Glomerular visceral epithelial cell (primary cell): ENCODE measurements at regions not wholly inside any gene's neighbourhood (a gene's known extent, or its start where the extent isn't known, plus 50 kb on each side); places are given as distances from the start of the nearest gene placed in this dataset.
A peak's percentile ranks its signal among the peaks of the same experiment; 100 is the strongest.
"Not testable (repeated sequence)": the region's sequence is repeated elsewhere in the genome, so short reads cannot be mapped to it uniquely, and the experiment has no call there.

ENCODE experiments used
- DNase-seq: peaks from one replicate; pipeline ENCODE4 v3.0.0-alpha.2; 2016; ENCODE audit errors: extremely low spot score

DNA sequence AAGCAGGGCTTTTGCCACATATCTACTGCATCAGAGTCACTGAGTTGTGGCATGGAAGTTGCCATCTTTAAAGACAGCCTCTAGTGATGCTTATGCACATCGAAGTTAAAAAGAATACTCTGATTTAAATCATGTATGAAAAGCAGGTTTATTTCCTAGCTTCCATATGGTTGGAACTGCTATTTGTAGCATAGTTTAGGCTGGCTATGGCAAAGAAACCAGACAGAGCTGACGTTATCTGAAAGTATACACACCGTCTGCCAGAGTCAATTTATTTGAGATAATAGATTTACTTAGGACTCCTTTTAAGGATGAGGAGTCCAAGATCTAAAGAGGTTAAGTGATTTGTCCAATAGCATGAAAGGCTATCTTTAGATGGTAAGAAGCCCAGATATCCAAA lies 536.9 kb upstream of the ADGRL4 start:
- no peak for DNase-seq

DNA sequence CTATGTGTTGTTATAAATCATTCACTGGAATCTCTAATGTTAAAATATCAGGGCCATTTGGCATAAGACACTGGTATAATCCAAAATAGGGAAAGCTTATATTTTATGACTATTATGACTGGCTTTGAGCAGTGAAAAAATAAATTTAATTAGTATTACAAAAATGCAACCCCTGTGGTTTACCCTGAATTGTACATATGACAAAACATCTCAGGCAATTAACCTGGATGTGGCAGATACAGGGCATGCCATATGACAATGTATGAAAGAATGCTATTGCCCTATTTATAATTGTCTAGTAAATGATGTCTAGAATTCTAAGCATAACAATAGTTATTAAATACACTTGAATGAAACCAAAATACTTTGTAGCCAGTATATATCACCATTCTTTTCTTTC lies 532.5 kb upstream of the ADGRL4 start:
- no peak for DNase-seq

DNA sequence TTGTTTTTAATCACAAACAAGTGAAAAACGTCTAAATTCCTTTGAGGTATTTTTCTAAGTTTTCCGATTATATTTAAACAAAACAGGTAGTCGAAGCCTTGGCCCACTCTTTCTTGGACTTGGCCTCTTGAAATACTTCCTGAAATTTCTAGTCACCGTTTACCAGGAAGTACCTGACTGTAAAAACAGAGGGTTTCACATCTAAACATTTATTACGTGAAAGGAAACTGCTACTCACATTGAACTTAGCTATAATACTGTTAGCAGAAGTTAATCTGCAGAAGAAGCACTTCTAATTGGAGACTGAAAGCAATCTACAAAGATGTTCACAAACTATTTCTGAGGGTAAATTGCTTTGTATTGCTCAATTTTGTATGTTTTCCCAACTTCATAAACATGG lies 526.0 kb upstream of the ADGRL4 start:
- no peak for DNase-seq

DNA sequence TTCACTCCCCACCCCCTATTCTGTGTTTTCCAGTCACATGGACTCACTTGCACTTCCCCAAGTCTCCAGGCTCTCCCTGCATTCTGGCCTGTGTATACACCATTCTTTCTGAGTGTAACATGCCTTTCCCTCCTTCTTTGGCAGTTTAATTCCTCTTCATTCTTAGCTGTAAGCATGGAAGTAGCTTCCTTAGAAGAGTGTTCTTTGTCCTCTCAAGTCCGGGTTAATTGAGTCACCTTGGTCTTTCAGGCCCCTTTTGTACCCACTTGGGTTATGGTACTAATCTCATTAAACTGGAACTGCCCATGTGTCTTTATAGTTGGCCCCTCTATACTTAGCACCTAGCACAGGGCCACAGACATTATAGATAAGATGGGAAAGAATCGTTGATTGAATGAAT lies 525.3 kb upstream of the ADGRL4 start:
- no peak for DNase-seq

DNA sequence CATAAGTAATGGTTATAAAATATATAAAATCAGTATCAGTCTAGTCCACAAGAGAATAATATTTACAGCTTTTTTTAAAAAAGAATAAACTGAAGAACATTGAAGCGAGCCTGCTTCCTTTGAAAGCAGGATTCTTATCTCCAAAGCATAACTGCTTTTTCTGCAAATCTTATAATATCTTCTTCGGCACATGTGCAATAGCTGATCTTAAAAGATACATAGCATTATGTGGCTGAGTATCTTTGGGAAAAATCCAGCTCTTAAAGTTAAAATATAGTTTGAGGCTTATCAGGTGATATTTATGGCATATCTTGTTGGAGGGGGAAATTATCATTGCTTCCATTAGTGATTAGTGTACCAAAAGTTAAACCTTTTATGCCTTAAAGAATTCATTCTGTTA lies 523.9 kb upstream of the ADGRL4 start:
- DNase-seq, result no peak

DNA sequence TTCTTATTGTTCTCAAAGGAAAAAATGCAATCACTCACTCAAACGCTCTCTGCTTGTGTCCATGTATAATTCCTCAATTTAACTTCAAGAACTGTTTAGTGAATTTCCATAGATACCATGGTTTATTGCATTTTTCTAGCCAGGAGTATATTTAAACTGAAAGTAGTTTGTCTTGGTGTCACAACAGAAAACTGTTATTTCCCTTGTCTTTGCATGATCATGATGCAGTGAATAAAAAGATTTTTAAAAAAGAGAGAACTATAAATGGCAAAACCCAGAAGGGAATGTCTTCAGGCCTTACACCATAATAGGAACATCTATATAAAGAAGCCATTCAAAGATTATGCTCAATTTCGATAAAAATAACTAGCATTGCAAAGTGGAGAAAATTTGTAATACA lies 523.5 kb upstream of the ADGRL4 start:
- no peak for DNase-seq

DNA sequence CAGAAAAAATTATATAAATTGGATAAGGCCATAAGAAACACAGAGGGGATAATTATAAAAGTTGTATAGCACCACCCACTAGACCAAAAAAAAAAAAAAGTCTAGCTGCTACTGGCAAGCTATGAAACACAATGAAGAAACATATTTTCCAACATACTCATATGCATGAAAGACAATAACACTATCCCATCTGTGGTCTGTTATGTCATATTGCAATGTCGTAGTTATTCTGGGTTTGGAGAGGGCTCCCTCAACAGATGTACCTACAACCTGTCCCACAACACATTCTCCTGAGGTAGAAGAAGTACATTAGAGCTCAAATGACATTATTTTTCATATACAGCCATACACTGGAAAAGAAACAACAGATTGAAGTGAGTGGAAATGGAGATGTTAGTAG lies 517.6 kb upstream of the ADGRL4 start:
- DNase-seq, result no peak

DNA sequence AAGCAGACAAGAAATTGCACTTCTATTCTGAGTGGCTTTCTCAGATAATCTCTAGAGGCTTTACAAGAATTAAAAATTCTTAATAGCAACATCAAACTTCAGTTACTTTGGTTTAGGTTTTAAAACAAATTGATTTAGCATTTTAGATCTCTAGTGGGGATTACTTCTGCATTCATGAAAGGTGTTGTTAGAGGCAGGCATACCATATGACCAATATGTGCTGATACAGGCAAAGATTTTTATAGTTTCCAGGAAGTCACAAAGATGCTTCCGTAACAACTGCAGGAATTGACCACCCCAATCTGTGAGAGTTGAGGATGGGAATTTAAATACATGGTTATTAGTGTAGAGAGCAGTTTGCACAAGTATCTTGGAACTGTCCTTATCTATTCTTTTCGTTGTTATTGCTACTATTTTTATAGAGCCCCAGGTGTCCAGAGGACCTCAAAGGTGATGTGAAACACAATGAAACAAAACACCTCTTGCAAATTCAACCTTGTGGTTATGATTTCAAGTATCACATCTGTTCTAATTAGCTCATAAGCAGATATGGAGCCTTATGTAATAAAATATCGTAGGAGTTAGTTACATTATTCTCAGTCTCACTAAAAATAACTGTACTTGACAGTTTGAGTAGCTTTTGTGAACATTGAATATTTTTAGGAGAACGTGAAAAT lies 512.7 kb upstream of the ADGRL4 start:
- DNase-seq, result no peak

DNA sequence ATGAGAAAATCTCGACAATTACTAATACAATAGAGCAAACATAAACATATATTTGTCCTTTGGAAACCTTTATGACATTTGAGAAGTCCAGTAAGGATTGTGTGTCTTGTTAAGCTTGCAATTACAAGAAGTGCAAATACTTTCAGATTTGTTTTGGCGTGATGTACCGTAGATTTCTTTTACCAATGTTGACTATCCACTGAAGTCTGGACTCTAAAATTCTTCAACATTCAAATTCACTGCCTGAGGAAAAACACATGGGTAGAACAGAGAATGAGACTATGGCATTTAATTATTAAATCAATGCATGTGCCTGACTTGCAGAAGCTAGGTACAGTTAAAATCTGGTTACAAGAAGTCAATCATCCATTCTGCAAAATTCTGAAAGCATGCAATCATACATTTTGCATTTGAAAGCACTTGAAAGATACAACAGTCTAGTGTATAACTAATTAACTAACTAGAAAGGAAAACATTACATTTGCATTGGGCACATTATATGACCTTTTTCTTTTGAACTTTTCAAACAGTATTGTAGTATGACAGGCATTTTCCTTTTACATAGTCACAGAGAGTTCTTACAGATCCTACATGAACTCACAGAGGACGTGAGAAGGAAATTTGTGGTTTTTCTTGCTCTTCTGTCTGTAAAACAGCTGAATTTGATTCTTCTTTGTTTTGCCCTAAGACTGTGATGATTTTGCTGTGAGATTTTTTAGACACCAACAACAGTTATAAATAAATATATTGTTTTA lies 511.1 kb upstream of the ADGRL4 start:
- no peak for DNase-seq

DNA sequence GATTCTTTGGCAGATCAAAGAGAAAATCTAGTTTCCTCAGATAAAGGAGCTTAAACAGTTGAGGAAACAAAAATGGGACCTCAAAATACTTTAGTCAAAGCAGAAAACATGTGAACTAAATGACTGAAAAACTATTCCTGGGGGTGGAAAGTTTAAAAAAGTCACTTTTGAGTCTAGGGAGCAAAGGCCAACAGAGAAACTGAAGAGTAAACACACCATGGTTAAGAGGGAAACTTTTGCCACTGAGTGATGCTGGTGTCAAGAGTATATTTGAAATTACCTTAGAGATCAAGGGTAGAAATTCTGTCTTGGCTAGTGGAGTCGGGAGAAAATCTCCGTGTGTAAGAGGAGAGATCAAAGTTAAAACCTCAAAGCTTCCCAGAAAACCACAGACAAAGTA lies 501.2 kb upstream of the ADGRL4 start:
- no peak for DNase-seq

DNA sequence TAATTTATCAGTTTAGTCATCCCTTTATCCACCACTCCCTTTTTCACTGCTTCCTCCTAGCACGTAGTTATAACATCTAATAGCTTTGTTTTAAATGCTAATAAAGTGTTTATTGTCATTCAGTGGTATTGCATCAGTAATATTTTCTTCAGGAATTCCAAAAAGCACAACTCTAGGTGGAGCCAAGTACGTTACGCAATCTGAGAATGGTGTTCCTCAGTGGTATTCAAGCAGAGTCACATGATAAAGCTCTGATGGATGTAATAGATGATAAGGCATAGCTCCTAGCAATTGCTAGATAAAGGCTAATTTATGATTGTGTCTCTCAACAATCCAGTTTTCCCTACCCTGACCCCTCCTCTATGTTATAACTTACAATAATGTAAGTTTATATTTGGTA lies 494.6 kb upstream of the ADGRL4 start:
- no peak for DNase-seq

DNA sequence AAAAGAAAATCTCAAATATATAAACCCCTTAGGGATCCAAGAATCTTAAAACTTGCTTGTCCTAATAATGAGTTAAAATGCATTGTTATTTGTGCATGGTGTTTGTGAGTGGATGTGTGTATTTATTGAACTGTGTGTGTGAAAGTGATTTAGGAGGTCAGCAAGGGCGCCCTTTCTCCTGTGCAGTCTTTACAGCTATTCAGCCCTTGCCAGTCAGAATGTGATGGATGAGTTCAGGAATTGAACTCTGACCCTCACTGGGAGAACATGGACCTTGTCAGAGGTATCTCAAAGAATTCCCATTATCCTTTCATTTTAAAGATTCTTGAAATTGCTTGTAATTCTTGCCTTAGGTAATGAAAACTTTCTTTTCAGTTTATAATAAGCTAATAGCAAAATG lies 493.0 kb upstream of the ADGRL4 start:
- DNase-seq, result no peak

DNA sequence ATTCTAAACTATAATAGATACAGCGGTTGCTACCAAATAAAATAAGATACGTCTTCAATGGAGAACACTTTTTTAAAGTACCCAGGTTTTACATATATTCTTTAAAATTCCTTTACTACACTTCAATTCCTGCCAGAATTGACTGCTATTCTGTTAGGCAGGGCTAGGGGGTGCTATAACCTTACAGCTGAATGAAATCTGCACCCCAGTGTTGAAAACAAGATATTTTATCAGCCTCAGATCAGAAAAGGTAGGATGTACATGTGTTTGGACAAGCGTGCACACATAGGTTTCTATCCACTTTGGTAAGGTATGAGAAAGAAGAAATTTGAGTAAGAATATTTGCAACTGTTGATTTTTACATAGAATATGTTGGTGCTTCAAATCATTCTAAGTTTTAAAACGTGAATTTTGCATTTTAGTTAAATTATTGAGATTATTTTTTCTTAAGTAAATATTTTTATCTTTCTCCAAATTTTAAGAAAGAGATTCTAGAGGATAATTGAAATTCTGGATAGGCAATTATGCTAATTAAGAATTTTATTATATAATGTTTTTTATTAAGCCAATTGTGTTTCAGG lies 490.8 kb upstream of the ADGRL4 start:
- peak; percentile 44 for DNase-seq

DNA sequence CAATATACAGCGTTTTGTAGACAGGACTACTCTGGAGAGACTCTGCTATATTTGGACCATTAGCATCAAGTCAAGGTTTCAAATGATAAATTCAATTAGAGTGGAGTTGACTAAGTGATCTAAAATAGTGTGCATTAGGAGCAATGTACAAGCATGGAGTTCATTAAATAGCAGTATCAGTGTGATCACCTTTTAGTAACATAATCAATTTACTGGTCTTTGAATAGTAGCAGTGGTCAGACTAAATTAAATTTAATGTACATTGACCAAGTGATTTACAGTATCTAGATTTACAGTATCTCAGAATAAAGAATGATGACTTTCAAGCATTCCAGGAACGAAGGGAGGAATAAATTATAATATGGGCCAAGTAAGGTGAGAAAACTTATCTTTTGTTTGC lies 489.6 kb upstream of the ADGRL4 start:
- no peak for DNase-seq

DNA sequence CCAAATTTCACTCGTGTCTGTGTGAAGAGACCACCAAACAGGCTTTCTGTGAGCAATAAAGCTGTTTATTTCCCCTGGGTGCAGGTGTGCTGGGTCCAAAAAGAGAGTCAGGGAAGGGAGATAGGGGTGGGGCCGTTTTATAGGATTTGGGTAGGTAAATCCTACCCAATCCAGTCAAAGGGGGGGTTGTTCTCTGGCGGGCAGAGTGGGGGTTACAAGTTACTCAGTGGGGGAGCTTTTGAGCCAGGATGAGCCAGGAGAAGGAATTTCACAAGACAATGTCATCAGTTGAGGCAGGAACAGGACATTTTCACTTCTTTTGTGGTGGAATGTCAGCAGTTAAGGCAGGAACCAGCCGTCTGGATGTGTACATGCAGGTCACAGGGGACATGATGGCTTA lies 487.2 kb upstream of the ADGRL4 start:
- DNase-seq, result not testable (repeated sequence)

DNA sequence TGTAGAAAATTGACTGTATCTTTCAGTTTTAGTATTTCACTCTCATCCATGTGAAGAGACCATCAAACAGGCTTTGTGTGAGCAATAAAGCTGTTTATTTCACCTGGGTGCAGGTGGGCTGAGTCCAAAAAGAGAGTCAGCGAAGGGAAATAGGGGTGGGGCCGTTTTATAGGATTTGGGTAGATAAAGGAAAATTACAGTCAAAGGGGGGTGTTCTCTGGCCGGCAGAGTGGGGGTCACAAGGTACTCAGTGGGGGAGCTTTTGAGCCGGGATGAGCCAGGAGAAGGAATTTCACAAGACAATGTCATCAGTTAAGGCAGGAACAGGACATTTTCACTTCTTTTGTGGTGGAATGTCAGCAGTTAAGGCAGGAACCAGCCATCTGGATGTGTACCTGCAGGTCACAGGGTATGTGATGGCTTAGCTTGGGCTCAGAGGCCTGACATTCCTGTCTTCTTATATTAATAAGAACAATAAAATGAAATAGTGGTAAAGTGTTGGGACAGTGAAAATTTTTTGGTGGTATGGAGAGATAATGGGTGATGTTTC lies 482.1 kb upstream of the ADGRL4 start:
- not testable (repeated sequence) for DNase-seq

DNA sequence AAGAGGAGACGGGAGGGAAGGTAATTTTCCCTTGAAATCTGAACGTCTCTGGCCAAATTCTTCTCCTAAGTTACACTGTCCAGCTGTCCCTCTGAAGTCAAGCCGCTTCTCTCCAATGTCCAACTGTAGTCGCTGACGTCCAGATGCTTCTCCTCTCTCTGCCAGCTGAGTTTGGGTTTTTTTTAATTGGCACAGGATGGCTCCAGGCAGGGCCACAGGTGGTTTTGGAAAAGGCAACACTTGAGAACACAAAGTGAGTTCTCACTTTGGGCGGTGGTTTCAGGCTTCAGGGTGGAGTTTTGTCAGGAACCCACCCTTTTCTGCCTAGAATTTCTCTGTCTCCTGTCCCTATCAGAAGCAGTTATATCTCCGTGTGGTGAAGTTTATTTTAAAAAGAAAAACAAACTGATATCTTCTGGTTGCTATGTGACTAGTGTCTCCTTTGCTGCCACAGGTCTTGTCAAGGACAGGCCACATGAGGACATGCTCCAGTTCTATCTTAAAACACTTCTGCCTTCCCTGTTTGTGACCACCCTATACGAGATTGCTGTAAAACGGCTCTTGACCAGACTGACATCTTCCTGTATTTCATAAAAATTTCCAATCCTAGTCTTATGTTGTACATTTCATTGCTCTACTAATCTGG lies 472.3 kb upstream of the ADGRL4 start:
- no peak for DNase-seq

DNA sequence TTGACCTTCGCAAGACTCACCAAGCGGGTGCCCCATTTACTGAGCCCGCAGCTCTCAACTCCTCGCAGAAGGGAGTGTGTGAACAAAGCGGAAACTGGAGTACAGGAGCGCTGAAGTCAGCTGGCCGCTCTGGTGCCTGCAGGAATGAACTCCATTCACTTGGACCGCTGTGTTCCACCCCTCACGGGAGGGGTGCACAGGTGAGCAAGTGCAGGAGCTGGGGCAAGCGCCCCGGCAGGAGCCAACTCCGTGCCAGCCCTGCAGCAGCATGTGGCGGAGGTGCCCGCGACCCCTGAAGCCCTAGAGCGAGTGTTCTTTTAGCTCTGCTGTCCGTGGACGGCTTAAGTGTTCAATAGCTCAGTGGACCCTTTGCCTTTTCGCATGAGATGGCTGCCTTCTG lies 471.6 kb upstream of the ADGRL4 start:
- DNase-seq, result no peak

DNA sequence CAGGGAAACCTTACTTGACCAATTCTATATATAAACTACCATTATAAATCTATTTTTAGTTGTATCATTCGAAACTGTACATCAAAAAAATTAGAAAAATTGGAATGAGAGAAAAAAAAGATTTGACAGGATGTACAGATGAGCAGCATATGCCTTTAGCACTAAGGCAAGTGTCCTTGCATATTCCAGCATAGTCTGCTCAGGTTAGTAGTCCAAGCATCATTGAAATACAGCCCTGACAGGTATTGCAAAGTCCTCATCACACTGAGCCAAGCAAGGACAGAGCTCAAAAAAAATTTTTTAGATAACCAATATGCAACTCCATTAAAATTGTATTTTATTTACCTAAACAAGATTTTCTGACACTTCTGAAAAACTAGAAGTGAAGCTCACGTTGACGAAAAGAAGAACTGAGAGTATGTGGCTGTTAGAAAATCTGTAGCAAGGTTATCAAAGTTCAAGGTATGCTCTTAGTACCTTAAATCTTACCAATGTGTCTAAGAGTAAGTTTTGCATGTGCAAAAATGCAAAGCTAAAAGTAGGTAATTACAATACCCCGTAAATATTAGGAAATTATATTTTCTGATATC lies 465.6 kb upstream of the ADGRL4 start:
- no peak for DNase-seq

DNA sequence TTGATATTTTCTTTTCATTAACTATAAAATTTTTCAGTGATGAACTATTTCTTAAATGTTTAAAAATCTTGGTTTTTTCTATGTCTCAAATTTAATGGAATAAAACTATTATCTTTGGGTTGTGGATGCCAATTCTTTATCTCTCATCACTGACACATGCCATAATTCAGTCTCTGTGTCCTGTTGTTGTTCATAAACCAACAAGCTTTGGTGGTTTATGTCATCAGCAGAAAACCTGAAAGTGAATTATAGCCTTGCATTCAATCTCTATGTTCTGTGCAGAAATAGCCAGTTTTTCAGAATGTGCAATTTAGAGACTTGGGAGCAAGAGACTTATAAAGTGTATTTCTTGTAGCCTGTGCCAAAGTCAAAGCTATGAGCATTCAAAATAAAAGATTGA lies 462.6 kb upstream of the ADGRL4 start:
- no peak for DNase-seq

DNA sequence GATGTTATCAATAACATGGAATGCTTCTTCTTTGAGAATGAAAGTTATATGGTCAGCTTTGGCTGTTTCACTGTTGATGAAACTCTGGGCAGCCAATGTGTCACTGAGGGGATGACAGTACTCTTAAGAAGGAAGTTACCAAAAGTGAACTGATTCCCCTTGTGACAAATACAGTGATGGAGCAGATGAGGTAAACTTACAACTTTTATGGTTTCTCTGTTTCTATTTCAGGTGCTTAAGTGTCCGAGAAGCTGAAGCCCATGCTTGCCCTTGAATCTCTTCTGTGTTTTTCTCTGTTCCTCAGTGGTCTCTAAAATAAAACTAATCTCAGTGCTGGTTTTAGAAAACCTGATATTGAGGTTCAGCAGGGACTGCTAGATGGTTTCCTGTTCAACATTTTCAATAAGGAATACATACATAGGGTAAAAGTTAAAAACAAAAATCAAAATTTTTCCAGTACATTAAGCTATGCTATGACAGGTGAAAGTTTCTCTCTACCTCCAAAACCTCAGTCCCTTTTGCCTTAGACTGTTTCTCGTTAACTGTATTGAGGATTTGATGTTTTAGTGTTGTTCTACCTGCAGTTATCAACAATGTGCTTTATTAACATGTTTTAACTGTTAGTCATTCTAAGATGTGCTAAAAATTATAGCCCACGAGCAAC lies 454.4 kb upstream of the ADGRL4 start:
- DNase-seq, result no peak
